Suppressor macrophage (primary cell): ENCODE measurements at regions not wholly inside any gene's neighbourhood (a gene's known extent, or its start where the extent isn't known, plus 50 kb on each side); places are given as distances from the start of the nearest gene placed in this dataset.

Experiments used
- DNase-seq, 4 experiments: peaks; one replicate each; pipeline ENCODE4 v3.0.0-alpha.2; 2020 to 2022

- DNase-seq, result no peak
Observed at GRCh38 chr14:101220921-101221510, 317.5 kb upstream of the RTL1 start.

GRCh38 chr14:101221549-101222160 is 318.1 kb upstream of the RTL1 start:
- DNase-seq, result no peak

GRCh38 chr14:101222362-101223070 is 319.0 kb upstream of the RTL1 start:
- no peak for DNase-seq

- no peak for DNase-seq
Observed at GRCh38 chr14:101223127-101223526, 319.6 kb upstream of the RTL1 start.

GRCh38 chr14:101223561-101224162 is 320.1 kb upstream of the RTL1 start:
- DNase-seq, result no peak

- DNase-seq, result no peak
Observed at GRCh38 chr14:101224356-101225156, 321.0 kb upstream of the RTL1 start.

- no peak for DNase-seq
Observed at GRCh38 chr14:101225157-101226152, 321.9 kb upstream of the RTL1 start.

- no peak for DNase-seq
Observed at GRCh38 chr14:101226265-101226602, 322.7 kb upstream of the RTL1 start.

GRCh38 chr14:101226603-101227425 is 323.3 kb upstream of the RTL1 start:
- no peak for DNase-seq

- no peak for DNase-seq
Observed at GRCh38 chr14:101227611-101228594, 324.4 kb upstream of the RTL1 start.

- no peak for DNase-seq
Observed at GRCh38 chr14:101228949-101229541, 325.5 kb upstream of the RTL1 start.

GRCh38 chr14:101229666-101230065 is 326.1 kb upstream of the RTL1 start:
- no peak for DNase-seq

GRCh38 chr14:101230161-101230850 is 326.8 kb upstream of the RTL1 start:
- no peak for DNase-seq

GRCh38 chr14:101230851-101231550 is 327.5 kb upstream of the RTL1 start:
- no peak for DNase-seq

- DNase-seq, result no peak
Observed at GRCh38 chr14:101231828-101232227, 328.3 kb upstream of the RTL1 start.

- no peak for DNase-seq
Observed at GRCh38 chr14:101232340-101233020, 328.8 kb upstream of the DIO3 start.

GRCh38 chr14:101233021-101233366 is 328.3 kb upstream of the DIO3 start:
- no peak for DNase-seq
